ENCODE measurements at regions not wholly inside any gene's neighbourhood (a gene's known extent, or its start where the extent isn't known, plus 50 kb on each side); places are given as distances from the start of the nearest gene placed in this dataset.
"Not testable (repeated sequence)": the region's sequence is repeated elsewhere in the genome, so short reads cannot be mapped to it uniquely, and the experiment has no call there.

GRCh38 chr10:9407201-9407600 lies 1352.7 kb downstream of the GATA3 start:
- in situ Hi-C loops (cut with MboI; ENCODE audit: low sequenced_read_pairs): not testable (repeated sequence)

- in situ Hi-C loops (cut with MboI; ENCODE audit: low sequenced_read_pairs): no loop called here
These were observed 1361.8 kb downstream of the GATA3 start for GRCh38 chr10:9416331-9416730.

- in situ Hi-C loops (cut with MboI; ENCODE audit: low sequenced_read_pairs): no loop called here
These were observed 1365.3 kb downstream of the GATA3 start for GRCh38 chr10:9419757-9420156.

GRCh38 chr10:9427209-9427608 lies 1372.7 kb downstream of the GATA3 start:
- in situ Hi-C loops (cut with MboI; ENCODE audit: low sequenced_read_pairs): no loop called here

- in situ Hi-C loops (cut with MboI; ENCODE audit: low sequenced_read_pairs): no loop called here
These were observed 1382.6 kb downstream of the GATA3 start for GRCh38 chr10:9437131-9437530.

- in situ Hi-C loops (cut with MboI; ENCODE audit: low sequenced_read_pairs): no loop called here
These were observed 1389.3 kb downstream of the GATA3 start for GRCh38 chr10:9443758-9444157.

GRCh38 chr10:9449530-9449929 lies 1395.0 kb downstream of the GATA3 start:
- in situ Hi-C loops (cut with MboI; ENCODE audit: low sequenced_read_pairs): no loop called here

GRCh38 chr10:9450801-9451200 lies 1396.3 kb downstream of the GATA3 start:
- in situ Hi-C loops (cut with MboI; ENCODE audit: low sequenced_read_pairs): no loop called here

- in situ Hi-C loops (cut with MboI; ENCODE audit: low sequenced_read_pairs): no loop called here
These were observed 1396.8 kb downstream of the GATA3 start for GRCh38 chr10:9451211-9451773.

GRCh38 chr10:9452056-9452455 lies 1397.6 kb downstream of the GATA3 start:
- in situ Hi-C loops (cut with MboI; ENCODE audit: low sequenced_read_pairs): no loop called here

- in situ Hi-C loops (cut with MboI; ENCODE audit: low sequenced_read_pairs): not testable (repeated sequence)
These were observed 1399.4 kb downstream of the GATA3 start for GRCh38 chr10:9453871-9454270.

- in situ Hi-C loops (cut with MboI; ENCODE audit: low sequenced_read_pairs): no loop called here
These were observed 1415.2 kb downstream of the GATA3 start for GRCh38 chr10:9469663-9470205.

GRCh38 chr10:9470581-9470980 lies 1416.1 kb downstream of the GATA3 start:
- in situ Hi-C loops (cut with MboI; ENCODE audit: low sequenced_read_pairs): no loop called here

GRCh38 chr10:9501944-9502343 lies 1447.5 kb downstream of the GATA3 start:
- in situ Hi-C loops (cut with MboI; ENCODE audit: low sequenced_read_pairs): no loop called here

GRCh38 chr10:9504227-9504626 lies 1449.7 kb downstream of the GATA3 start:
- in situ Hi-C loops (cut with MboI; ENCODE audit: low sequenced_read_pairs): no loop called here

GRCh38 chr10:9505546-9505945 lies 1451.1 kb downstream of the GATA3 start:
- in situ Hi-C loops (cut with MboI; ENCODE audit: low sequenced_read_pairs): no loop called here

GRCh38 chr10:9508606-9509005 lies 1454.1 kb downstream of the GATA3 start:
- in situ Hi-C loops (cut with MboI; ENCODE audit: low sequenced_read_pairs): no loop called here

GRCh38 chr10:9510626-9511025 lies 1456.1 kb downstream of the GATA3 start:
- in situ Hi-C loops (cut with MboI; ENCODE audit: low sequenced_read_pairs): no loop called here

- in situ Hi-C loops (cut with MboI; ENCODE audit: low sequenced_read_pairs): no loop called here
These were observed 1461.4 kb downstream of the GATA3 start for GRCh38 chr10:9515922-9516321.

GRCh38 chr10:9535744-9536143 lies 1481.3 kb downstream of the GATA3 start:
- in situ Hi-C loops (cut with MboI; ENCODE audit: low sequenced_read_pairs): no loop called here

GRCh38 chr10:9545073-9545472 lies 1472.6 kb upstream of the CELF2 start:
- in situ Hi-C loops (cut with MboI; ENCODE audit: low sequenced_read_pairs): no loop called here

GRCh38 chr10:9547936-9548904 lies 1469.5 kb upstream of the CELF2 start:
- in situ Hi-C loops (cut with MboI; ENCODE audit: low sequenced_read_pairs): no loop called here

Measured in HL-60/S4 treated with retinoic acid at 250 ng/mL for 4 days and 3 days (cell line).